Retinal pigment epithelial cell (primary cell): ENCODE measurements at regions not wholly inside any gene's neighbourhood (a gene's known extent, or its start where the extent isn't known, plus 50 kb on each side); places are given as distances from the start of the nearest gene placed in this dataset.

Experiments
- DNase-seq: peaks from one replicate; pipeline ENCODE4 v3.0.0-alpha.2; 2010; ENCODE audit warnings: low read depth
- H3K4me3 ChIP-seq: 2 replicates; pipeline ENCODE4 v1.5.1; 2011; ENCODE audit warnings: mild to moderate bottlenecking, low read length, control low read depth, moderate library complexity
- CTCF ChIP-seq: conservative IDR thresholded peaks from 2 replicates; pipeline ENCODE4 v1.5.1; 2011; ENCODE audit warnings: low read depth, low read length, control low read depth, inconsistent platforms

- DNase-seq, result no peak
- no peak for TF ChIP-seq CTCF
These were observed 326.4 kb downstream of the SFMBT2 start for GRCh38 chr10:7084280-7085005.

GRCh38 chr10:7082967-7083366 lies 327.9 kb downstream of the SFMBT2 start:
- no peak for TF ChIP-seq CTCF
- no peak overlapping the region for H3K4me3 ChIP-seq
- DNase-seq, result no peak

More at GRCh38 chr10:7084280-7085005, 326.4 kb downstream of the SFMBT2 start:
- no peak overlapping the region for H3K4me3 ChIP-seq

DNA sequence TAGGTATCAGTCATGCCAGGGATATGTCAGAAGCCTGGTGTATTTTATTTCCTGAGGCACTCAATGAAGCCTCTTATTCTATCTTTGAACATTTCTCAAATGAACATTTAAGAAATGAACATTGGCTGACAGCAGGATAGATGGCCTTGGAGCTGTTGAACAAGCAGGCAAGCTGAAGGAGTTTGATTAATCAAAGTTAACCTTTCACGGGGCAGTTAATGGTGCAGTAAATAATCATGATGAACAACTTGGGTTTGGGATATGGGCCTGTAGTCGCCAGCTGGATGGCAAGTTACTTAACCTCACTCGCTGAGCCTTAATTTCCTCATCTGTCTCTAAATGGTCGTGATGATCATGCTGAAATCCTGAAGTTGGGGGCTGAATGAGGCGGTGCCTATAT lies 333.0 kb downstream of the SFMBT2 start:
- no peak overlapping the region for H3K4me3 ChIP-seq
- no peak for DNase-seq
- no peak for TF ChIP-seq CTCF

- H3K4me3 ChIP-seq, result no peak overlapping the region
- no peak for DNase-seq
- TF ChIP-seq CTCF, result no peak
These were observed 335.0 kb downstream of the SFMBT2 start for GRCh38 chr10:7075851-7076250.

DNA sequence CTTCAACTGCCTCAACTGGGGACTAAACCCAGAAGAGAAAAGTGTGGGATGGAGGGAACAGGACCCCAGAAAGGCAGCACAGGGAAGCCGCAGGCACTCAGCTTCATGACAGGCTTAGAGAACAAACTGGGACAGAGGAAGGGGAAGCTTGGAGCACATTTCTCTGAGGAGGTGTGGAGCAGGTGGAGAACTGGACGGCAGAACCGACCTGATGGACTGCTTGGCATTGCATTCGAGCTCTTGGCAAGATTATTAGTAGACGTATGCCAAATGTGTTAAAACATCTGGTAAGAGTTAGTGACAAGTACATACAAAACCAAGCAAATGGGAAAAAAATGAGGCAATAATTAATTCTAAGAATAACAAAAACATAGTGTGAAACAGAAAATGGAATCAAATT lies 335.7 kb downstream of the SFMBT2 start:
- DNase-seq, result no peak
- H3K4me3 ChIP-seq, result no peak overlapping the region
- no peak for TF ChIP-seq CTCF

DNA sequence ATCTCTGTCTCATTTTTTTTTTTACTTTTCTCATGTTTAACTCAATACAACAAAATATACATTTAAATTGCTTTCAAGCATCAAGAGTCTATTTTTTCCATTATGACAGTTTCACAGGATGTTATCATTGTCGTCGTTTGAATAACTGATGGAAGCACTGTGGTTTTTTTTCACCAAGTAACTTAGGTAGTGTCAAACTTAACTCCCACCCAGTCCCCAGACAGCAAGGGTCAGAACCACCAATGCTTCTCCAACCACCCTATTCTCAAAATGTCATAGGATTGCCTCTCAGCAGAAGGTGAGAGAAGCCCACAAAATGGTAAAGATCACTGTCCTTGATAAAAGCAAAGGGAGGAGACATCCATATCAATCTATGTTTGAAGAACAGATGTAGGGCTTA lies 339.4 kb downstream of the SFMBT2 start:
- no peak for DNase-seq
- no peak for TF ChIP-seq CTCF
- H3K4me3 ChIP-seq, result no peak overlapping the region

DNA sequence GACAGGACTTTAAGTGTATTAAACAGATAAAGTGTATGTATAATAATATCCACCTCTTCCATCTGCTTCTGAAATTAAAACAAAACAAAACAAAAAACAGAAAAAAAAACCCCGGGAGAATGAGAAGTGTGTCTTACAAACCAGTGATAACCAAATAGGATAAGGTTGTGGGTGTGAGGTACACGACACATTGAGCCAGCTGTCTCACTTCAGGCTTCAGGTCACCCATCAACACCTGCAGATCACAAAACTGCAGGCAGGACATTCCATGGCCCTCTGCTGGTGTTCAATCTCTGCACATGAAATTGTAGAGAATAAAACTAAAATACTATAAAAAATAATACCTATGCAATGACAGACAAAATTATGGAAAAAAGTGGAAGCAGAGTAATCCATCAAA lies 339.9 kb downstream of the SFMBT2 start:
- no peak for DNase-seq
- no peak overlapping the region for H3K4me3 ChIP-seq
- TF ChIP-seq CTCF, result no peak
